Activated naive CD4-positive, alpha-beta T cell treated with anti-CD3 and anti-CD28 coated beads, Interleukin-2, amount 10 ng/mL, durations not matched to agents 7 days and 5 days (primary cell): ENCODE measurements at regions not wholly inside any gene's neighbourhood (a gene's known extent, or its start where the extent isn't known, plus 50 kb on each side); places are given as distances from the start of the nearest gene placed in this dataset.
A peak's percentile ranks its signal among the peaks of the same experiment; 100 is the strongest.

Experiments used
- CTCF ChIA-PET: fragments of 350-600 bp; sonication (Branson Sonifier 250); formaldehyde crosslinking; loops from one replicate; lab custom pipeline; 2021; ENCODE audit warnings: antibody characterized with exemption; lab: Charles Lee
- DNase-seq: peaks from one replicate; pipeline ENCODE4 v3.0.0-alpha.2; 2020
- H3K27ac Mint-ChIP-seq: one replicate; pipeline ENCODE4 v1.8.0; 2021; ENCODE audit warnings: mild to moderate bottlenecking, moderate library complexity, mixed read lengths
- H3K27me3 Mint-ChIP-seq: one replicate; pipeline ENCODE4 v1.8.0; 2021; ENCODE audit warnings: mild to moderate bottlenecking, mixed read lengths
- H3K36me3 Mint-ChIP-seq: one replicate; pipeline ENCODE4 v1.8.0; 2021; ENCODE audit warnings: mixed read lengths
- H3K4me1 Mint-ChIP-seq: one replicate; pipeline ENCODE4 v1.8.0; 2021; ENCODE audit warnings: mixed read lengths
- H3K4me3 Mint-ChIP-seq: one replicate; pipeline ENCODE4 v1.8.0; 2021; ENCODE audit warnings: mild to moderate bottlenecking, moderate library complexity, mixed read lengths
- H3K9me3 Mint-ChIP-seq: one replicate; pipeline ENCODE4 v1.8.0; 2021; ENCODE audit warnings: mixed read lengths

GRCh38 chr5:8355981-8356380 lies 487.0 kb downstream of the MTRR start:
- no peaks in the 10 kb centered on the region for H3K36me3 Mint-ChIP-seq
- H3K9me3 Mint-ChIP-seq = no peaks in the 10 kb centered on the region
- H3K27ac Mint-ChIP-seq = no peak overlapping the region
- no peak overlapping the region for H3K4me3 Mint-ChIP-seq
- H3K4me1 Mint-ChIP-seq = no peaks in the 10 kb centered on the region
- CTCF ChIA-PET = no interaction called here
- H3K27me3 Mint-ChIP-seq = no peaks in the 10 kb centered on the region
- no peak for DNase-seq

GRCh38 chr5:8360012-8360411 lies 491.1 kb downstream of the MTRR start:
- CTCF ChIA-PET = no interaction called here
- no peak overlapping the region for H3K27ac Mint-ChIP-seq
- no peaks in the 10 kb centered on the region for H3K4me1 Mint-ChIP-seq
- H3K4me3 Mint-ChIP-seq = no peak overlapping the region
- H3K27me3 Mint-ChIP-seq = no peaks in the 10 kb centered on the region
- H3K9me3 Mint-ChIP-seq = no peaks in the 10 kb centered on the region
- H3K36me3 Mint-ChIP-seq = no peaks in the 10 kb centered on the region
- no peak for DNase-seq

DNA sequence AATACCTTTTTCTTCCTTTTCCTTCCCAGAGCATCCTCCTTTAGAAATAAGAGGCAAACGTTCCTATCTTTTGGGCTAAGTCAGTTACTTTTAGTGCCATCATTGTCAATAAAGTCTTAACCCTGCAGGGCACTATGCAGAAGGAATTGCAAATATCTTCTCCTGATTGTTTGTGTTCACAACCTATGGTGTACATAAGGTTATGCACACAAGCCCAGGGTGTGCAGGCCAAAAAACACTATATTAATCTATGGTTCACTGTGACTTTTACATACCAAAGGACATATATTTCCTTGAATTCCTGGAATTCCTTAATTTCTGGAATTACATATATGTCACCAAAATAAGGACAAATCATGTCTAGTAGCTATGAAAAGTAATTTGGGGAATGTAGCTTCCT lies 493.5 kb downstream of the MTRR start:
- CTCF ChIA-PET = no interaction called here
- Mint-ChIP-seq H3K4me1 (no peaks in the 10 kb centered on the region), H3K27me3 (no peaks in the 10 kb centered on the region), H3K36me3 (no peaks in the 10 kb centered on the region), H3K27ac (no peak overlapping the region), H3K4me3 (no peak overlapping the region), H3K9me3 (no peaks in the 10 kb centered on the region)
- DNase-seq = no peak

GRCh38 chr5:8363138-8363537 lies 494.2 kb downstream of the MTRR start:
- DNase-seq = no peak
- Mint-ChIP-seq H3K9me3 (no peaks in the 10 kb centered on the region), H3K27ac (no peak overlapping the region), H3K4me3 (no peak overlapping the region), H3K27me3 (no peaks in the 10 kb centered on the region), H3K4me1 (no peaks in the 10 kb centered on the region), H3K36me3 (no peaks in the 10 kb centered on the region)
- CTCF ChIA-PET = no interaction called here

- H3K4me3 Mint-ChIP-seq = no peak overlapping the region
- H3K36me3 Mint-ChIP-seq = no peaks in the 10 kb centered on the region
- H3K4me1 Mint-ChIP-seq = no peaks in the 10 kb centered on the region
- H3K27me3 Mint-ChIP-seq = no peaks in the 10 kb centered on the region
- H3K27ac Mint-ChIP-seq = no peak overlapping the region
- H3K9me3 Mint-ChIP-seq = no peaks in the 10 kb centered on the region
- no peak for DNase-seq
- CTCF ChIA-PET = no interaction called here
Observed at GRCh38 chr5:8366266-8366665, 497.3 kb downstream of the MTRR start.

DNA sequence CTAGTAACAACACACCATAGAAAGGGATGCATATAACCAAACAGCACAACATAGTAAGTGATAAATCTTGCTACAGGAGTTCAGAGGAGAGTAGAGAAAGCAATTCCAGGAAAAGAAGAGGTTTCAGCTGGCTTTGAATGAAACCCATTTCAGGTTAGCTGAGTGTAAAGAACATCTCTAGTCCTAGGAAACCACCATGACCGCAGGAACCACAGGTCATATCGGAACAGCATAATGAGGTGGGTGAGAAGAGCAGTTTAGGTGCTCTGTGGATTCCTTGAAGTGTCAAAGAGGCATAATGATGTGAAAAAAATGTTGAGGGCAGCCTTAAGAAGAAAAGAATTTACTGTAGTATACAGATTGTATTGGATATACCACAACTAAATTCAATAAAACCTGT lies 507.5 kb downstream of the MTRR start:
- no peak overlapping the region for H3K4me3 Mint-ChIP-seq
- H3K4me1 Mint-ChIP-seq = peaks cover 4% of the 10 kb centered on the region
- CTCF ChIA-PET = no interaction called here
- H3K27me3 Mint-ChIP-seq = no peaks in the 10 kb centered on the region
- no peaks in the 10 kb centered on the region for H3K36me3 Mint-ChIP-seq
- no peak overlapping the region for H3K27ac Mint-ChIP-seq
- DNase-seq = peak; percentile 40
- H3K9me3 Mint-ChIP-seq = peaks cover 13% of the 10 kb centered on the region

DNA sequence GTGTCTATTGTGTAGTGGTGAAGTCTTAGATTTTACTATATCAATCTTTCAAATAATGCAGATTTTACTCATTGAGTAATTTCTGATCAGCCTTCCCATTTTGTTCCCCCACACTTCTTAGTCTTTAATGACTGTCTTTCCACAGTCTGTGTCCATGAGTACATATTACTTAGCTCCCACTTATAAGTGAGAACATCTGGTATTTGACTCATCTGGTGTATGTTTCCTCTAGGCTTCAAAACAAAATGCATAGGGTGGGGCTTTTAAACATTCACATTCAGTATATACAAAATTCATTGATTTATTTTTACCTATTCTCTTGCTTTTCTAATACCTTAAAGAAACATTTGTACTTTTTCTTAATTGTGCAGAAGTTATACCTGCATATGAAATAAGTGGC lies 513.0 kb downstream of the MTRR start:
- no peaks in the 10 kb centered on the region for H3K27me3 Mint-ChIP-seq
- H3K4me3 Mint-ChIP-seq = no peak overlapping the region
- H3K9me3 Mint-ChIP-seq = peaks cover 5% of the 10 kb centered on the region
- no peak overlapping the region for H3K27ac Mint-ChIP-seq
- DNase-seq = no peak
- H3K4me1 Mint-ChIP-seq = no peaks in the 10 kb centered on the region
- H3K36me3 Mint-ChIP-seq = no peaks in the 10 kb centered on the region
- CTCF ChIA-PET = no interaction called here

DNA sequence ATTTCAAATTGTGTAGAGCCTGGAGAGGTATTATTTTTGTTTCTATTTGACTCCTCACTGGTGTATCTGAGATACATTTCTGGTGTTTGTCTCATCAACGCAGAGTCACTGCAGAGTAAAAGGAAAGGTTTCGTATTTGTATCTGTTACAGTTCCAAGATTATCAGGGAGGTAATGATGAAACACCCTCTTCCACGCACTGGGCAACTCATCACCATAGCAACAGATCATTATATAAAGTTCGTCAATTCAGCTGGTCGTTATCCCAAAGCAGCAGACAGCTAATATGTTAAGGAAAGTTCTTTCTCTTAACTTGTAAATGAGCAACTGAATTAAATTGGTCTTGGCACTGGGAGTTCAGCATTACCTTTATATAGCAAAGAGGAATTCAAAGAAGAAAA lies 513.5 kb downstream of the MTRR start:
- no peaks in the 10 kb centered on the region for H3K36me3 Mint-ChIP-seq
- H3K4me1 Mint-ChIP-seq = no peaks in the 10 kb centered on the region
- no peaks in the 10 kb centered on the region for H3K27me3 Mint-ChIP-seq
- no peak overlapping the region for H3K4me3 Mint-ChIP-seq
- DNase-seq = no peak
- CTCF ChIA-PET = no interaction called here
- no peak overlapping the region for H3K27ac Mint-ChIP-seq
- peaks cover 5% of the 10 kb centered on the region for H3K9me3 Mint-ChIP-seq

GRCh38 chr5:8383616-8384015 lies 514.7 kb downstream of the MTRR start:
- peaks cover 3% of the 10 kb centered on the region for H3K9me3 Mint-ChIP-seq
- DNase-seq = no peak
- no peaks in the 10 kb centered on the region for H3K36me3 Mint-ChIP-seq
- CTCF ChIA-PET = no interaction called here
- H3K4me1 Mint-ChIP-seq = no peaks in the 10 kb centered on the region
- no peaks in the 10 kb centered on the region for H3K27me3 Mint-ChIP-seq
- no peak overlapping the region for H3K4me3 Mint-ChIP-seq
- no peak overlapping the region for H3K27ac Mint-ChIP-seq

DNA sequence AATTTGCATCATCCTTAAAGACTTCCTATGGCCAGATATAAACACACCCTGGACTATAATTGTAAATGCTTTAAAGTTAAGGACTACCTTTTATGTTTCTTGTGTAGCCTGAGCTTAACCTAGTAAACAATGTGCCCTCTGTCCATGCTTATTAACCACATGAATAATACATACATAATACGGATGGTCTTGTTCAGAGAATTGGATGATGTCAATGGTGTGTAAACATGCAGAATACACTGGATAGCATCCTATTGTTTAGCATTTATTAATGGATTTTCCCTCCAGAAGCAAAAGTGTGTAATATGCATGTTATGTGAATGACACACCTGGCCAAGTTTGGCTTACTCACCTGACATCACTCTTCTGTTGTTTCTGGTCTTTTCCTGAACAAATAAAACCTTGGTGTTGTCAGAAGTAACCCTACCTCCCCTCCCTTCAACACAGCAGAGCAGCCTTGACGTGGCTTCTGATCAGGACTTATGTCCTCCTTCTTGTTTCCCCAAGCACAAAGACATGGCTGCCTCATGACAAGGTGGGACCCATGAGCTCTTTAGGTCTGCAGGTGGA lies 517.9 kb downstream of the MTRR start:
- no peaks in the 10 kb centered on the region for H3K9me3 Mint-ChIP-seq
- DNase-seq = no peak
- no peaks in the 10 kb centered on the region for H3K36me3 Mint-ChIP-seq
- peaks cover 4% of the 10 kb centered on the region for H3K27me3 Mint-ChIP-seq
- CTCF ChIA-PET = no interaction called here
- H3K4me1 Mint-ChIP-seq = no peaks in the 10 kb centered on the region
- H3K4me3 Mint-ChIP-seq = no peak overlapping the region
- H3K27ac Mint-ChIP-seq = no peak overlapping the region

- DNase-seq = no peak
- H3K36me3 Mint-ChIP-seq = no peaks in the 10 kb centered on the region
- H3K4me3 Mint-ChIP-seq = no peak overlapping the region
- CTCF ChIA-PET = no interaction called here
- peaks cover 4% of the 10 kb centered on the region for H3K27me3 Mint-ChIP-seq
- H3K9me3 Mint-ChIP-seq = no peaks in the 10 kb centered on the region
- no peaks in the 10 kb centered on the region for H3K4me1 Mint-ChIP-seq
- H3K27ac Mint-ChIP-seq = no peak overlapping the region
Observed at GRCh38 chr5:8391911-8392310, 523.0 kb downstream of the MTRR start.

- no peaks in the 10 kb centered on the region for H3K9me3 Mint-ChIP-seq
- H3K4me1 Mint-ChIP-seq = no peaks in the 10 kb centered on the region
- peaks cover 4% of the 10 kb centered on the region for H3K27me3 Mint-ChIP-seq
- CTCF ChIA-PET = no interaction called here
- no peaks in the 10 kb centered on the region for H3K36me3 Mint-ChIP-seq
- no peak overlapping the region for H3K4me3 Mint-ChIP-seq
- no peak overlapping the region for H3K27ac Mint-ChIP-seq
- no peak for DNase-seq
Observed at GRCh38 chr5:8393240-8393639, 524.3 kb downstream of the MTRR start.

DNA sequence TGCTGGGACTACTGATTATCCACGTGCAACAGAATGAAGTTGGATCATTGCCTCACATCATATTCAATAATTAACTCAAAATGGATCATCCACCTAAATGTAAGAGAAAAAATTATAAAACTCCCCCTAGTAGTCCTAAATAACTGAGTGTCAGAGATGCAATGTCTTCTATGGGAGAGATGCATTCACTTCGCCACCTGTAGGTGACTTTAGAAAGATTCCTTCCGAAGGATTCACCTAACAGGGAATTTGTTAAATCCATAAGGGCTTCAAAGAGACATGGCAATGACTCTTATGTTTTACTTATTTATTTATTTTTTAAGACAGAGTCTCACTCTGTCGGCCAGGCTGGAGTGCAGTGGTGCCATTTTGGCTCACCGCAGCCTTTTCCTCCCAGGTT lies 526.0 kb downstream of the MTRR start:
- Mint-ChIP-seq H3K9me3 (no peaks in the 10 kb centered on the region), H3K4me1 (no peaks in the 10 kb centered on the region), H3K27ac (no peak overlapping the region), H3K4me3 (no peak overlapping the region), H3K36me3 (no peaks in the 10 kb centered on the region), H3K27me3 (peaks cover 4% of the 10 kb centered on the region)
- CTCF ChIA-PET = no interaction called here
- DNase-seq = no peak

DNA sequence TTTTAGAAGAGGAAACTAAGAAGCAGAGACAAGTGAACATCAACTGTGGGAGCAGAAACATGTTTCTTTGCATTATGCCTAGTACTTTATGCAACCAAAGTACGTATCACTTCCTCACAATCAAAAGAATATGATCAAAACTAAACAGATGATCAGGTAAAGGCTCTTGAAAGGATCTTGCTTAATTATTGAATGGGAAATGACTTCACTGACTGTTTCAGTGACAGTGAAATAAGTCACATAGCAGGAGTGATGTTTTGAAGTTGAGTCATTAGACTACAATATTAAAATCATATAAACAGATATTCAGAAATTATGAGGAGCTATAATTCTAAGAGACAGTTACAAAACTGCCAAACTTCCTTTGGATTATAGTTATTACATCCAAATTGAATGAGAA lies 527.3 kb downstream of the MTRR start:
- no peaks in the 10 kb centered on the region for H3K9me3 Mint-ChIP-seq
- CTCF ChIA-PET = no interaction called here
- no peaks in the 10 kb centered on the region for H3K36me3 Mint-ChIP-seq
- H3K27me3 Mint-ChIP-seq = no peaks in the 10 kb centered on the region
- no peak overlapping the region for H3K4me3 Mint-ChIP-seq
- no peak overlapping the region for H3K27ac Mint-ChIP-seq
- DNase-seq = no peak
- H3K4me1 Mint-ChIP-seq = no peaks in the 10 kb centered on the region

DNA sequence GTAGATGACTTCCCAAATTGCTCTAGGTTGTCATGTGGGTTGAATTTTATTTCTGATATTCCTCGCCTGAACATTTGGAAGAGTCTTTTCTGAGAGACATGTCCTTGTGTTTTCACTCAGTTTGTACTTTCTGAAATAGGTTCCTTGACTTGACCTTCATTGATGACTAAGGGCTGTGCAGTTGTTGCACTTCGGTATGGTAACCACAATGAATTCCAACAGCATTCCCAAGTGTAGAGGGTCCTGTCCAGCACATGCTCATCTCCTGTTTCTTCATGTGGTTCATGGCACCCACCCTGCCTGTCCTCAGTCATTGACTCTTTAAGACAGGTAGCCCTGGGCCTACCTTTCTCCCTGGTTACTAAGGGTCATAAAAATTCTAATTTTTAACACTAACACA lies 527.8 kb downstream of the MTRR start:
- H3K9me3 Mint-ChIP-seq = no peaks in the 10 kb centered on the region
- no peaks in the 10 kb centered on the region for H3K4me1 Mint-ChIP-seq
- no peaks in the 10 kb centered on the region for H3K27me3 Mint-ChIP-seq
- H3K36me3 Mint-ChIP-seq = no peaks in the 10 kb centered on the region
- no peak overlapping the region for H3K27ac Mint-ChIP-seq
- DNase-seq = no peak
- CTCF ChIA-PET = no interaction called here
- no peak overlapping the region for H3K4me3 Mint-ChIP-seq

DNA sequence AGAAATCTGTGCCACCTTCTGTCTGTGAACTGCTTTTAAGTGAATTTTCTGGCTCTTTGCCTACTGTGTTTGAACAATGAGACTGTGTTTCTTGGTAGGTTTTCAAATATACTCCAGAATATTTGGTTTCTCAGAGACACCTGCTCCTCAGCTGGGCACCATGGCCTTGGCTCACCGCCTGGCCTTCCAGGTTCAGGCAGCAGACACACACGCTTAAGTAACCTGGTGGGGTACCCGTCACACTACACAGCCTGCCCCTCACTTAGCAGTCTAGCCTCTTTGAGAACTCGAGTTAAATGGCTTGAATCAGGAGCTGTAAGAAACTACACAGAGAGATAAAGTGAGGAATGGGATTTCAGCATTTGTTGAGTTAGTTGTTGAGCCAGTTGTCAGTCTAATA lies 530.5 kb downstream of the MTRR start:
- H3K27ac Mint-ChIP-seq = no peak overlapping the region
- DNase-seq = no peak
- H3K27me3 Mint-ChIP-seq = no peaks in the 10 kb centered on the region
- no peak overlapping the region for H3K4me3 Mint-ChIP-seq
- H3K36me3 Mint-ChIP-seq = no peaks in the 10 kb centered on the region
- CTCF ChIA-PET = interaction anchor here (0.7 kb wide), 1 partner anchor 1054 kb away, joined by 3 read pairs; no protein-coding TSS in a partner anchor
- H3K9me3 Mint-ChIP-seq = no peaks in the 10 kb centered on the region
- no peaks in the 10 kb centered on the region for H3K4me1 Mint-ChIP-seq
